ENCODE measurements at regions not wholly inside any gene's neighbourhood (a gene's known extent, or its start where the extent isn't known, plus 50 kb on each side); places are given as distances from the start of the nearest gene placed in this dataset.
"Not testable (repeated sequence)": the region's sequence is repeated elsewhere in the genome, so short reads cannot be mapped to it uniquely, and the experiment has no call there.

- not testable (repeated sequence) for H3K4me3 ChIP-seq (ENCODE audit: low read length); H3K27me3 ChIP-seq (ENCODE audit: control insufficient read depth, insufficient read depth, low read length); H3K27ac ChIP-seq (ENCODE audit: low read depth, low read length); H3K9ac ChIP-seq (ENCODE audit: low read length); H3K36me3 ChIP-seq (ENCODE audit: control insufficient read depth, insufficient read depth, low read length); H3K4me1 ChIP-seq (ENCODE audit: control insufficient read depth, insufficient read depth, low read length)
Measured at GRCh38 chr5:97234380-97234779, 51.3 kb upstream of the RIOK2 start.

GRCh38 chr5:97242341-97242740, 59.3 kb upstream of the RIOK2 start:
- Histone ChIP-seq H3K27ac (ENCODE audit: low read depth, low read length) (no peak overlapping the region), H3K4me3 (ENCODE audit: low read length) (no peak overlapping the region), H3K27me3 (ENCODE audit: control insufficient read depth, insufficient read depth, low read length) (no peaks in the 10 kb centered on the region), H3K9ac (ENCODE audit: low read length) (no peak overlapping the region), H3K36me3 (ENCODE audit: control insufficient read depth, insufficient read depth, low read length) (no peaks in the 10 kb centered on the region), H3K4me1 (ENCODE audit: control insufficient read depth, insufficient read depth, low read length) (peaks cover 6% of the 10 kb centered on the region)

- H3K27ac ChIP-seq (ENCODE audit: low read depth, low read length): no peak overlapping the region
- peaks cover 6% of the 10 kb centered on the region for H3K4me1 ChIP-seq (ENCODE audit: control insufficient read depth, insufficient read depth, low read length)
- H3K36me3 ChIP-seq (ENCODE audit: control insufficient read depth, insufficient read depth, low read length): no peaks in the 10 kb centered on the region
- H3K9ac ChIP-seq (ENCODE audit: low read length): no peak overlapping the region
- no peak overlapping the region for H3K4me3 ChIP-seq (ENCODE audit: low read length)
- no peaks in the 10 kb centered on the region for H3K27me3 ChIP-seq (ENCODE audit: control insufficient read depth, insufficient read depth, low read length)
Measured at GRCh38 chr5:97243353-97243752, 60.3 kb upstream of the RIOK2 start.

- no peak overlapping the region for H3K27ac ChIP-seq (ENCODE audit: low read depth, low read length)
- peaks cover 6% of the 10 kb centered on the region for H3K4me1 ChIP-seq (ENCODE audit: control insufficient read depth, insufficient read depth, low read length)
- no peaks in the 10 kb centered on the region for H3K27me3 ChIP-seq (ENCODE audit: control insufficient read depth, insufficient read depth, low read length)
- no peak overlapping the region for H3K4me3 ChIP-seq (ENCODE audit: low read length)
- H3K9ac ChIP-seq (ENCODE audit: low read length): no peak overlapping the region
- no peaks in the 10 kb centered on the region for H3K36me3 ChIP-seq (ENCODE audit: control insufficient read depth, insufficient read depth, low read length)
Measured at GRCh38 chr5:97245386-97245785, 62.3 kb upstream of the RIOK2 start.

- Histone ChIP-seq H3K9ac (ENCODE audit: low read length) (no peak overlapping the region), H3K27me3 (ENCODE audit: control insufficient read depth, insufficient read depth, low read length) (no peaks in the 10 kb centered on the region), H3K4me1 (ENCODE audit: control insufficient read depth, insufficient read depth, low read length) (no peaks in the 10 kb centered on the region), H3K36me3 (ENCODE audit: control insufficient read depth, insufficient read depth, low read length) (no peaks in the 10 kb centered on the region), H3K27ac (ENCODE audit: low read depth, low read length) (no peak overlapping the region), H3K4me3 (ENCODE audit: low read length) (no peak overlapping the region)
Measured at GRCh38 chr5:97250113-97250512, 67.1 kb upstream of the RIOK2 start.

- Histone ChIP-seq H3K4me3 (ENCODE audit: low read length) (no peak overlapping the region), H3K27me3 (ENCODE audit: control insufficient read depth, insufficient read depth, low read length) (no peaks in the 10 kb centered on the region), H3K36me3 (ENCODE audit: control insufficient read depth, insufficient read depth, low read length) (no peaks in the 10 kb centered on the region), H3K27ac (ENCODE audit: low read depth, low read length) (no peak overlapping the region), H3K9ac (ENCODE audit: low read length) (no peak overlapping the region), H3K4me1 (ENCODE audit: control insufficient read depth, insufficient read depth, low read length) (no peaks in the 10 kb centered on the region)
Measured at GRCh38 chr5:97266076-97266475, 83.0 kb upstream of the RIOK2 start.

- Histone ChIP-seq H3K27me3 (ENCODE audit: control insufficient read depth, insufficient read depth, low read length) (no peaks in the 10 kb centered on the region), H3K36me3 (ENCODE audit: control insufficient read depth, insufficient read depth, low read length) (no peaks in the 10 kb centered on the region), H3K4me3 (ENCODE audit: low read length) (no peak overlapping the region), H3K9ac (ENCODE audit: low read length) (no peak overlapping the region), H3K4me1 (ENCODE audit: control insufficient read depth, insufficient read depth, low read length) (no peaks in the 10 kb centered on the region), H3K27ac (ENCODE audit: low read depth, low read length) (no peak overlapping the region)
Measured at GRCh38 chr5:97266576-97266975, 83.5 kb upstream of the RIOK2 start.

- H3K4me1 ChIP-seq (ENCODE audit: control insufficient read depth, insufficient read depth, low read length): no peaks in the 10 kb centered on the region
- H3K27ac ChIP-seq (ENCODE audit: low read depth, low read length): no peak overlapping the region
- no peaks in the 10 kb centered on the region for H3K36me3 ChIP-seq (ENCODE audit: control insufficient read depth, insufficient read depth, low read length)
- no peak overlapping the region for H3K4me3 ChIP-seq (ENCODE audit: low read length)
- no peak overlapping the region for H3K9ac ChIP-seq (ENCODE audit: low read length)
- H3K27me3 ChIP-seq (ENCODE audit: control insufficient read depth, insufficient read depth, low read length): no peaks in the 10 kb centered on the region
Measured at GRCh38 chr5:97267767-97268166, 84.7 kb upstream of the RIOK2 start.

- no peaks in the 10 kb centered on the region for H3K4me1 ChIP-seq (ENCODE audit: control insufficient read depth, insufficient read depth, low read length)
- no peak overlapping the region for H3K27ac ChIP-seq (ENCODE audit: low read depth, low read length)
- H3K4me3 ChIP-seq (ENCODE audit: low read length): no peak overlapping the region
- H3K27me3 ChIP-seq (ENCODE audit: control insufficient read depth, insufficient read depth, low read length): no peaks in the 10 kb centered on the region
- no peaks in the 10 kb centered on the region for H3K36me3 ChIP-seq (ENCODE audit: control insufficient read depth, insufficient read depth, low read length)
- no peak overlapping the region for H3K9ac ChIP-seq (ENCODE audit: low read length)
Measured at GRCh38 chr5:97276474-97277120, 93.5 kb upstream of the RIOK2 start.

GRCh38 chr5:97281257-97281656, 98.2 kb upstream of the RIOK2 start:
- Histone ChIP-seq H3K27me3 (ENCODE audit: control insufficient read depth, insufficient read depth, low read length) (no peaks in the 10 kb centered on the region), H3K4me3 (ENCODE audit: low read length) (no peak overlapping the region), H3K4me1 (ENCODE audit: control insufficient read depth, insufficient read depth, low read length) (no peaks in the 10 kb centered on the region), H3K36me3 (ENCODE audit: control insufficient read depth, insufficient read depth, low read length) (no peaks in the 10 kb centered on the region), H3K27ac (ENCODE audit: low read depth, low read length) (no peak overlapping the region), H3K9ac (ENCODE audit: low read length) (no peak overlapping the region)

- H3K36me3 ChIP-seq (ENCODE audit: control insufficient read depth, insufficient read depth, low read length): no peaks in the 10 kb centered on the region
- no peak overlapping the region for H3K9ac ChIP-seq (ENCODE audit: low read length)
- H3K27ac ChIP-seq (ENCODE audit: low read depth, low read length): no peak overlapping the region
- no peaks in the 10 kb centered on the region for H3K4me1 ChIP-seq (ENCODE audit: control insufficient read depth, insufficient read depth, low read length)
- no peaks in the 10 kb centered on the region for H3K27me3 ChIP-seq (ENCODE audit: control insufficient read depth, insufficient read depth, low read length)
- H3K4me3 ChIP-seq (ENCODE audit: low read length): no peak overlapping the region
Measured at GRCh38 chr5:97297063-97297703, 114.1 kb upstream of the RIOK2 start.

GRCh38 chr5:97297704-97298091, 114.7 kb upstream of the RIOK2 start:
- no peaks in the 10 kb centered on the region for H3K27me3 ChIP-seq (ENCODE audit: control insufficient read depth, insufficient read depth, low read length)
- H3K27ac ChIP-seq (ENCODE audit: low read depth, low read length): no peak overlapping the region
- H3K4me3 ChIP-seq (ENCODE audit: low read length): no peak overlapping the region
- H3K4me1 ChIP-seq (ENCODE audit: control insufficient read depth, insufficient read depth, low read length): no peaks in the 10 kb centered on the region
- no peak overlapping the region for H3K9ac ChIP-seq (ENCODE audit: low read length)
- no peaks in the 10 kb centered on the region for H3K36me3 ChIP-seq (ENCODE audit: control insufficient read depth, insufficient read depth, low read length)

GRCh38 chr5:97301181-97301580, 118.1 kb upstream of the RIOK2 start:
- H3K9ac ChIP-seq (ENCODE audit: low read length); H3K27ac ChIP-seq (ENCODE audit: low read depth, low read length); H3K4me3 ChIP-seq (ENCODE audit: low read length); H3K27me3 ChIP-seq (ENCODE audit: control insufficient read depth, insufficient read depth, low read length); H3K4me1 ChIP-seq (ENCODE audit: control insufficient read depth, insufficient read depth, low read length); H3K36me3 ChIP-seq (ENCODE audit: control insufficient read depth, insufficient read depth, low read length): not testable (repeated sequence)
